RWPE1 (cell line): ENCODE measurements at regions not wholly inside any gene's neighbourhood (a gene's known extent, or its start where the extent isn't known, plus 50 kb on each side); places are given as distances from the start of the nearest gene placed in this dataset.

Experiments
- CTCF ChIA-PET: fragments of 350-600 bp; sonication (Branson Sonifier 250); formaldehyde crosslinking; extraction: SDS; loops from one replicate; lab custom pipeline; 2021; lab: Yijun Ruan, JAX
- POLR2A ChIA-PET: fragments of 400-600 bp; formaldehyde crosslinking; extraction: SDS; loops from one replicate; lab custom pipeline; 2020; ENCODE audit warnings: antibody characterized with exemption; ENCODE audit not compliant: low non-redundant PET; lab: Yijun Ruan, JAX
- DNase-seq: peaks from one replicate; pipeline ENCODE4 v3.0.0; 2012; ENCODE audit warnings: low spot score
- H3K27ac ChIP-seq: fragments of 450-650 bp; 2 replicates; pipeline ENCODE4 v1.5.1; 2017
- CTCF ChIP-seq: fragments of 450-650 bp; conservative IDR thresholded peaks from 2 replicates; pipeline ENCODE4 v1.5.1; 2017; ENCODE audit warnings: low read depth, mild to moderate bottlenecking

- no peak overlapping the region for H3K27ac ChIP-seq
- DNase-seq, result no peak
- no peak for TF ChIP-seq CTCF
- ChIA-PET POLR2A (no interaction called here), CTCF (no interaction called here)
These were observed 237.3 kb downstream of the GALR1 start for GRCh38 chr18:77486985-77487384.

GRCh38 chr18:77487951-77488740, 238.5 kb downstream of the GALR1 start:
- no peak for DNase-seq
- CTCF ChIA-PET, result no interaction called here
- POLR2A ChIA-PET, result no interaction called here
- H3K27ac ChIP-seq, result no peak overlapping the region
- no peak for TF ChIP-seq CTCF

- no peak overlapping the region for H3K27ac ChIP-seq
- POLR2A ChIA-PET, result interaction anchor here (0.6 kb wide), 1 partner anchor 23 kb away, joined by 3 read pairs; no protein-coding TSS in a partner anchor
- CTCF ChIA-PET, result no interaction called here
These were observed 245.4 kb downstream of the GALR1 start for GRCh38 chr18:77495079-77495478.

GRCh38 chr18:77495982-77496690, 246.5 kb downstream of the GALR1 start:
- CTCF ChIA-PET, result no interaction called here
- no peak overlapping the region for H3K27ac ChIP-seq
- POLR2A ChIA-PET, result no interaction called here
- DNase-seq, result no peak
- TF ChIP-seq CTCF, result no peak

More at GRCh38 chr18:77495079-77495478, 245.4 kb downstream of the GALR1 start:
- no peak for DNase-seq
- TF ChIP-seq CTCF, result no peak

- H3K27ac ChIP-seq, result no peak overlapping the region
- no peak for TF ChIP-seq CTCF
- DNase-seq, result no peak
- ChIA-PET POLR2A (no interaction called here), CTCF (no interaction called here)
These were observed 251.6 kb downstream of the GALR1 start for GRCh38 chr18:77501266-77501665.

GRCh38 chr18:77505499-77505898, 255.9 kb downstream of the GALR1 start:
- DNase-seq, result no peak
- no peak for TF ChIP-seq CTCF
- CTCF ChIA-PET, result no interaction called here
- no peak overlapping the region for H3K27ac ChIP-seq
- POLR2A ChIA-PET, result no interaction called here
